GM18505 (cell line): ENCODE measurements at regions not wholly inside any gene's neighbourhood (a gene's known extent, or its start where the extent isn't known, plus 50 kb on each side); places are given as distances from the start of the nearest gene placed in this dataset.

ENCODE experiments used
- ATAC-seq: cut with Tn5 transposase; IDR thresholded peaks from one replicate; pipeline ENCODE4 v1.9.1; 2021; ENCODE audit not compliant: unreplicated experiment
- POLR2A ChIP-seq: IDR thresholded peaks from 4 replicates; pipeline ENCODE4 v1.6.1; 2011; ENCODE audit warnings: borderline replicate concordance; ENCODE audit not compliant: insufficient read depth, insufficient read length; ENCODE audit errors: extremely low read depth

DNA sequence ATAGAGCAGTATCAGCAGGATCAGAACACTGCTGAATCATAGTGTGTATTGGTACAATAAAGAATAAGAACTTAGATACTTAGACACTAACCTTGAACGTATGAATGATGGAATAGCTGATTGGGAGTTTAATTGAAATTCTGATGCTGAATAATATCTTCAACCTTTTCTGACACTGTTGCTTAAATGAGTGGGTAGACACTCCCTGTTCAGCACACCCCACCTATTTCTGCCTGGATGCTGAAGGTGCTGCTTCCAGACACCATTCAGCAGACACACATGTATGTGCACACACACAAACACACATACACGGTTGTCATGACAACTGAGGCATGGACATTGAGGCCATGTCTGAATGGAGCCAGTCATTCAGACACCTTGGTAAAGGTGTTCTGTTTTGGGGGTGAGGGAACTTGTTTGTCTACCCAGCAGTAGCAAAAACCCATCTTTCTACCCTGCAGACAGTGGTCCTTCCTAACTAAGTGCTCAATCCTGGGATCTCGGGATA lies 54.3 kb downstream of the TMEM215 start:
- no peak for TF ChIP-seq POLR2A
- no peak for ATAC-seq

GRCh38 chr9:32839013-32839885 lies 55.9 kb downstream of the TMEM215 start:
- ATAC-seq: no peak
- TF ChIP-seq POLR2A: no peak

DNA sequence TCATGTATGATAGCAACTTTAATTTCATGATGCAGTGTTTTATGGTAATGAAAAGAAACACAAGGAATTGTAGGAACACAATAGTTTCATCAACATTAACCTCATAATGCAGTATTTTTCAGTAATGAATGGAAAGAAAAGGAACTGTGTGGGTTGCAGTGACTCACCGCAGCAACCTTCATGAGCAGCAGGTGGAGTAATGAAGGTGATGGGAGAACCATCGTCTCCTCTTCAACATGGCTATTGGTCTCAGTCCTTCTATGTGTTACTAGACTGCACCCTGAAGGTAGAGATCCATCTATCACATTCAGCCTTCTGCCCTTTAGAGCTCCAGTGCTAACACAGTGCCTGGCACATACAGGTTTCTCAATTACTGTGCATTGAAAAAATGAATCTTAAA lies 58.0 kb downstream of the TMEM215 start:
- no peak for ATAC-seq
- TF ChIP-seq POLR2A: no peak

DNA sequence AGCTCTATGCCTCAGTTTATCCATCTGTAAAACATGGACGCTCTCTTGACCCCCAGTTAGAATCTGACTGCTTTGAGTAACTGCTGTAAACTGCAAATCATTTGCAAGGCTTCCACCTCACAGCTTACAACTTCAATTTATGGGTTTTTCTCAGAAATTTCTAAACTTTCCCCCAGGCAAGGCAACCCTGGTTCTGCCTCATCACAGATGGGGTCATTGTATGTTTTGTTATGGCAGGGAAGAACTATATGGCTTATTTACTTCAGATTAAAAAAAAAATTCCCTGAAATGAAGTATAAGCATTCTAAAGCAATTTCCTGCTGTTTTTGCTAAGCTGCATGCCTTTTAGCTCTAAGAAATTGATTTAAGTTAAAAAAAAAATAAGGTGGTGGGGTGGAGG lies 60.0 kb downstream of the TMEM215 start:
- ATAC-seq: no peak
- no peak for TF ChIP-seq POLR2A

GRCh38 chr9:32844259-32844658 lies 60.9 kb downstream of the TMEM215 start:
- no peak for ATAC-seq
- no peak for TF ChIP-seq POLR2A

DNA sequence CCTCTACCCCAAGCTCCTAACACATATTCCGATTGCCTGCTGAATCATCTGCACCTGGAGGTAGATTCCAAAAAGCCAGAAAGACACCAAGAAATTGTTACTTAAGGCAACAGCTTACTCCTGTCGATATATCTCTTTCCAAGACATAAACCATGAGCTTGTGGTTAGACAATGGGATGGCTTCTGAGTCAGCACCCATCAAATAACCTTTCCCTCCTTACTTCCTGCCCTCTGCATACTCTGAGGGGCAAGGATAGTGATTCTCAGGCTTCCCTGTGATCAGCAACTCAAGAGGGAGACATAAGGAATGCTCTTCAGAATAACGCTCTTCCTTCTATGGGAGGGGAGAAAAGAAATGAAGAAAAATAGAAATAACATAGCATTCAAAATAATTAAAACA lies 70.9 kb downstream of the TMEM215 start:
- TF ChIP-seq POLR2A: no peak

GRCh38 chr9:32855752-32856151 lies 72.4 kb downstream of the TMEM215 start:
- TF ChIP-seq POLR2A: no peak
- no peak for ATAC-seq

More for the DNA sequence above, 70.9 kb downstream of the TMEM215 start:
- ATAC-seq: no peak

DNA sequence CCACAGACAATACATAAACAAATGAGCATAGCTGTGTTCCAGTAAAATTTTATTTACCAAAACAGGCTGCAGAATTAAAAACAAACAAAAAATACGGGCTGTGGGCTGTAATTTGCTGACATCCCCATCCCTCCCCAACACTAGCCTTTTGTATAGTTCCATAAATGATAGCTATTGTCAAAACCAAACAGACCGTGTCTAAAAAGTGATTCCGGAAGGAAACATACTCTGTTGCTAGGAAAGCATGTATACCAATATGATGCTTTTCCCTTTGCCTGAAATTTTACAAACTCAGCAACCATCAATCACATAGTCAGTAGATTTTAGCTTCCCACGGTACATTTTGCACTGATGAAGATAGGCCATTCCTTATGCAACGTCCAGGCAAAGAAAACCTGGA lies 80.0 kb downstream of the TMEM215 start:
- TF ChIP-seq POLR2A: no peak
- no peak for ATAC-seq

DNA sequence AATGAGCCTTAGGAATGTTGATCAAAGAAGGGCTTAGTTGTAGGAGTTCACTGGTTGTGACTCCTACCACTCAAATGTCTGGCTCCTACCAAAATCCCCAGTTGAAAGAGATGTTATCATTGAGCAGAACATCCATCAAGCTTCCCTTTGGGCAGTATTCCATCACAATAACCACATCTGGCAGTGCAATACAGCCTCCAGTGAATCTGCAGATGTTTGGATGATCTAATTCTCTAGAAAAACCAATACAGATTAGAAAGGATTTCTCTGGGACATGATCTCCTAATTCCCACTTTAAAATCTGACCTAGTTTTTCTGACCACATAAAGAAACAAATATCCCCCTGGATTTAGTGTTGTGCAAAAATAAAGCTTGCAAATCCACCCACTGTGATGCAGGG lies 81.6 kb downstream of the TMEM215 start:
- ATAC-seq: no peak
- TF ChIP-seq POLR2A: no peak

DNA sequence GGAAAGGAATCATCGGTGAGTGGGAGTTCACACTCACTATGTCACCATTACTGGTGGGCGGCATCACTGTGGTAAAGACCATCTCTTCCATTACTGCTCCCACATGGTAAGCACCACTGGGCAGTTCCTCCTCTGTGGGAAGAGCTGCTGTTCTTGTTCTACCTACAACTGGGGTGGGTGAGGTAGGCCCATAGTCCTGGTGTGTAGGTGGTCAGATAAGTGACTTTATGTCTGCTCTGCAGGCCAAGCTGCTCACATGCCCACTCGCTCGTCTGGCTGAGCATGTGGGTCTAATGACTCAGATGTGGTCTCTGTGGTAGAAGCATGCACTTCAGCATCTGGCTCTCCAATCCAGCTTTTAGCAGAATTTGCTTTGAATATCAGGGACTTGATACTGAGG lies 82.9 kb downstream of the TMEM215 start:
- no peak for ATAC-seq
- TF ChIP-seq POLR2A: no peak

DNA sequence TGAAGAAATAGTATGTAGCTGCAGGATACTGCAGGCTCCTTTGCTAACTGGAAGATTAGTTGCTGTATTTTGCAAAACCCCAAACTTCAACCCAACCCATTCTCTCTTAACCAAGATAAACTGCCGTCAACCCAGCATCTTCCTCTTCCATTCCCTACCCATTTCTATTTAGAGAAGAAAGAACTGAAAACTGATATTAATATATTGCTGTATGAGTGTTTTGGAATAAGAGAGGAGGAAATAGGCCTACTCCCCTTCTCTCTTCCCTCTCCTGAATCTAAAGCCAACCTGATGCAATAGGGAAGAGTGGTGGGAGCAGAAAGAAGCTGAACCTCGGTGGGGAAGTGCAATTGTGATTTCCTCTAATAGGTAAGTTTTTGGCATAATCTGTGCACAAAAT lies 83.7 kb downstream of the TMEM215 start:
- no peak for TF ChIP-seq POLR2A
- no peak for ATAC-seq

GRCh38 chr9:32867601-32868204 lies 84.4 kb downstream of the TMEM215 start:
- ATAC-seq: no peak
- TF ChIP-seq POLR2A: no peak

DNA sequence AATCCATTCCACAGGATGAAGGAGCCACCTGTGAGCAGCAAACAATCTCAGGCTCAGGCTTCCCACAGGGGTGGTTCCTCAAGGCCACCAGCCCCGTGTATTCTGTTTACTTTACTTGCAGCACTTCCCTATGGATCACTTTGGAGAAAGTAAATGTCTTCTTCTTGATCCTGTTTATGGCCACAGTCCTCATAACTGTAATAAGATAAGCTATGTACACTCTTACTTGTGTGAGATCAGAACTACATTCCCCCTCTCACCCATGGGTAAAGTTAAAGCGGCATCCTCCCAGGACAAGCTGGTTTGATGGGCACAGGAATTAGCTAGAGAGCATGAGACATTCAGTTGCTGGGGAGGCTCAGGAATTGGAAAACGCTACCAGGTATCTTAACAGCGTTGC lies 86.1 kb downstream of the TMEM215 start:
- ATAC-seq: no peak
- no peak for TF ChIP-seq POLR2A

DNA sequence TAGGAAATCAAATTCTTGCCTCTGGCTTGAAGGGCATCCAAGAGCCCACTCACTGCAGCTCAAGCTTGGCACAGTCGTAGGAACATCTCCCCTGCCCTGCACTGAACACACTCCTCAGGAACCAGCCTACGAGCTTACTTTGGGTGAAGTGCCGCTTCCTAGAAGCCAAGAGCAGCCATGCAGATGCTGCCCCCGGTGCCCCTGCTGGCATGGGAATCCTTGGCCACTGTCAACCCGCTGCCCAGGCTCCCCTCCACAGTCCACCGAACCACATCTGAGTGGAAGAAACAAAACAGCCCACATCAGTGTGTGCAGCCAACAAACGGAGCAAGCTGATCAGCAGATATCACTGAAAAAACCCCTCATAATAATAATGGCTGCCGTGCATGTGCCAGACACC lies 89.8 kb downstream of the TMEM215 start:
- no peak for ATAC-seq
- TF ChIP-seq POLR2A: no peak
